B cell (primary cell): ENCODE measurements at regions not wholly inside any gene's neighbourhood (a gene's known extent, or its start where the extent isn't known, plus 50 kb on each side); places are given as distances from the start of the nearest gene placed in this dataset.

Source experiments
- ATAC-seq: fragments of 200-7000 bp; cut with Tn5 transposase; one replicate; pipeline ENCODE4 v1.10.0; 2021; ENCODE audit warnings: low read depth, mild to moderate bottlenecking, moderate number of reproducible peaks, moderate library complexity
- CTCF ChIA-PET: fragments of 350-600 bp; sonication (Branson Sonifier 250); formaldehyde crosslinking; loops from one replicate; lab custom pipeline; 2021; ENCODE audit warnings: antibody characterized with exemption, inconsistent platforms; lab: Charles Lee
- POLR2A ChIA-PET: fragments of 350-600 bp; sonication (Branson Sonifier 250); formaldehyde crosslinking; loops from one replicate; lab custom pipeline; 2021; ENCODE audit warnings: antibody characterized with exemption; lab: Charles Lee
- DNase-seq: peaks from one replicate; pipeline ENCODE4 v3.0.0; 2013
- H2AFZ ChIP-seq: 2 replicates; pipeline ENCODE4 v1.6.1; 2012; ENCODE audit warnings: mild to moderate bottlenecking, low read depth, low read length; ENCODE audit not compliant: insufficient read depth, poor library complexity, severe bottlenecking
- H3K27ac ChIP-seq, 2 donors: 1 replicate in 1 of 2; 2 replicates in 1 of 2; pipeline ENCODE4 v1.5.1; 2012 to 2013; ENCODE audit warnings: low read length in 2 of 2, mild to moderate bottlenecking in 2 of 2, moderate library complexity in 1 of 2
- H3K27me3 ChIP-seq, 4 experiments: fragments of 200-600 bp in 1 of 4; sonication (generic) in 1 of 4; replicated peaks in 1 of 4; 1 replicate in 2 of 4; 2 replicates in 2 of 4; pipeline versions ENCODE4 v1.6.1 to v1.7.0; 2013 to 2016; ENCODE audit warnings: low read length in 3 of 4, mild to moderate bottlenecking in 2 of 4, mixed read lengths in 1 of 4, moderate library complexity in 1 of 4; ENCODE audit not compliant: insufficient read depth in 4 of 4, control insufficient read depth in 3 of 4; ENCODE audit errors: control extremely low read depth in 1 of 4
- H3K36me3 ChIP-seq, 2 experiments: replicated peaks in 1 of 2; 1 replicate in 1 of 2; 2 replicates in 1 of 2; pipeline versions ENCODE4 v1.6.1 to v1.7.1; 2013; ENCODE audit warnings: low read length in 1 of 2; ENCODE audit not compliant: insufficient read depth in 2 of 2, control insufficient read depth in 1 of 2; ENCODE audit errors: control extremely low read depth in 1 of 2, extremely low read depth in 1 of 2
- H3K4me1 ChIP-seq, 2 donors: fragments of 200-600 bp in 1 of 2; sonication (generic) in 1 of 2; 1 replicate in 1 of 2; 2 replicates in 1 of 2; pipeline versions ENCODE4 v1.5.1 to v1.6.1; 2013 to 2017; ENCODE audit warnings: low read length in 2 of 2; ENCODE audit not compliant: control insufficient read depth in 2 of 2, insufficient read depth in 2 of 2
- H3K4me2 ChIP-seq: replicated peaks from 2 replicates; pipeline ENCODE3; 2012; ENCODE audit warnings: mild to moderate bottlenecking, low read depth, low read length; ENCODE audit not compliant: poor library complexity, severe bottlenecking
- H3K4me3 ChIP-seq, 5 experiments: fragments of 200-600 bp in 1 of 5; sonication (generic) in 1 of 5; 1 replicate in 3 of 5; 2 replicates in 2 of 5; pipeline versions ENCODE4 v1.5.1 to v1.7.0; 2011 to 2016; ENCODE audit warnings: low read length in 4 of 5, mild to moderate bottlenecking in 4 of 5, low read depth in 2 of 5, control low read depth in 1 of 5, moderate library complexity in 1 of 5; ENCODE audit not compliant: insufficient read depth in 1 of 5; ENCODE audit errors: control extremely low read depth in 1 of 5, extremely low read depth in 1 of 5
- H3K79me2 ChIP-seq: fragments of 200-600 bp; sonication (generic); one replicate; pipeline ENCODE4 v1.6.0; 2016; ENCODE audit warnings: low read length; ENCODE audit not compliant: control insufficient read depth, insufficient read depth
- H3K9ac ChIP-seq: fragments of 200-600 bp; sonication (generic); 2 replicates; pipeline ENCODE4 v1.6.1; 2017; ENCODE audit warnings: mild to moderate bottlenecking, low read length, moderate library complexity
- H3K9me3 ChIP-seq, 3 donors: one replicate each; pipeline versions ENCODE4 v1.6.1 to v1.7.1; 2013; ENCODE audit warnings: low read length in 2 of 3; ENCODE audit not compliant: control insufficient read depth in 2 of 3, insufficient read depth in 1 of 3; ENCODE audit errors: control extremely low read depth in 1 of 3
- H4K20me1 ChIP-seq: 2 replicates; pipeline ENCODE4 v1.6.0; 2012; ENCODE audit warnings: mild to moderate bottlenecking, low read length; ENCODE audit not compliant: insufficient read depth, control insufficient read depth, poor library complexity, severe bottlenecking
- H3K27ac Mint-ChIP-seq: one replicate; pipeline ENCODE4 v1.8.0; 2021; ENCODE audit warnings: mixed read lengths
- H3K27me3 Mint-ChIP-seq: one replicate; pipeline ENCODE4 v1.8.0; 2021; ENCODE audit warnings: mixed read lengths
- H3K4me1 Mint-ChIP-seq: one replicate; pipeline ENCODE4 v1.8.0; 2021; ENCODE audit warnings: mixed read lengths
- H3K4me3 Mint-ChIP-seq: one replicate; pipeline ENCODE4 v1.8.0; 2021; ENCODE audit warnings: mixed read lengths
- H3K9me3 Mint-ChIP-seq: one replicate; pipeline ENCODE4 v1.8.0; 2022; ENCODE audit warnings: mixed read lengths; ENCODE audit not compliant: insufficient read depth
- EZH2 ChIP-seq: IDR thresholded peaks from 2 replicates; pipeline ENCODE4 v1.6.1; 2012; ENCODE audit warnings: borderline replicate concordance, low read depth, mild to moderate bottlenecking, moderate library complexity, low read length; ENCODE audit not compliant: insufficient read depth, poor library complexity, severe bottlenecking
- WGBS: methylation state at CpG from one replicate; pipeline ENCODE4 v1.1.5; 2013; ENCODE audit warnings: missing lambda C conversion rate; ENCODE audit not compliant: insufficient coverage; 5-methylcytosine and 5-hydroxymethylcytosine counted together
- intact Hi-C: fragments of 100-400 bp; cut with micrococcal nuclease; formaldehyde crosslinking; loops from one replicate; pipeline ENCODE4 v1.10.0; 2022
- TF ChIP-seq, protein P1 (sequence below): fragments of 200-600 bp; IDR thresholded peaks from one replicate; pipeline ENCODE4 v1.8.0; 2022; ENCODE audit warnings: antibody characterized with exemption, mild to moderate bottlenecking

DNA sequence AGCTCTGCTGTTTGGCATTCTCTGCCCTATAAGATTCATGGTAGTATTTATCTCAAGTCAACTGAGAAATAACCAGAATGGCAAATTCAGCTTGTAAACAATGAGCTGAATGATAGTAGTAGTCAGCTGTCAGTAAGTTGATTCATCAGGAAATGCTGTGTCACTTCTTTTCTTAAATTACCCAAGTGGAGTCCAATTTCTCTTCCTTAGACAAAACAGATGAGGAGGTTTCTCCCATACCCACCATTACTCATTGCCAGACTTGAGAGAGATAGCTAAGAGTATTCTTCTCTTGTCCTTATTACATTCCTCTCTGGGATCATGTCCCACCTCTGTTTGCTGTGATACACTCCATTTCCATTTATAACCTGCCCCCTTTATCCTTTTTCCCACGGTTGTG is 159.8 kb upstream of the STEAP1 start:
- no peaks in the 10 kb centered on the region for H3K79me2 ChIP-seq
- ChIA-PET POLR2A (no interaction called here), CTCF (no interaction called here)
- WGBS, result 89% methylated on average over 1 of the region's 1 CpG
- H2AFZ ChIP-seq, result no peak overlapping the region
- H3K27me3 ChIP-seq, result no peaks in the 10 kb centered on the region
- H3K36me3 ChIP-seq, result no peaks in the 10 kb centered on the region
- no peaks in the 10 kb centered on the region for H4K20me1 ChIP-seq
- Mint-ChIP-seq H3K4me3 (no peak overlapping the region), H3K4me1 (no peaks in the 10 kb centered on the region), H3K27ac (no peak overlapping the region), H3K9me3 (peaks cover 4% of the 10 kb centered on the region), H3K27me3 (no peaks in the 10 kb centered on the region)
- DNase-seq (no peak), ATAC-seq (no peak)
- no peak for TF ChIP-seq EZH2
- TF ChIP-seq, protein P1, sequence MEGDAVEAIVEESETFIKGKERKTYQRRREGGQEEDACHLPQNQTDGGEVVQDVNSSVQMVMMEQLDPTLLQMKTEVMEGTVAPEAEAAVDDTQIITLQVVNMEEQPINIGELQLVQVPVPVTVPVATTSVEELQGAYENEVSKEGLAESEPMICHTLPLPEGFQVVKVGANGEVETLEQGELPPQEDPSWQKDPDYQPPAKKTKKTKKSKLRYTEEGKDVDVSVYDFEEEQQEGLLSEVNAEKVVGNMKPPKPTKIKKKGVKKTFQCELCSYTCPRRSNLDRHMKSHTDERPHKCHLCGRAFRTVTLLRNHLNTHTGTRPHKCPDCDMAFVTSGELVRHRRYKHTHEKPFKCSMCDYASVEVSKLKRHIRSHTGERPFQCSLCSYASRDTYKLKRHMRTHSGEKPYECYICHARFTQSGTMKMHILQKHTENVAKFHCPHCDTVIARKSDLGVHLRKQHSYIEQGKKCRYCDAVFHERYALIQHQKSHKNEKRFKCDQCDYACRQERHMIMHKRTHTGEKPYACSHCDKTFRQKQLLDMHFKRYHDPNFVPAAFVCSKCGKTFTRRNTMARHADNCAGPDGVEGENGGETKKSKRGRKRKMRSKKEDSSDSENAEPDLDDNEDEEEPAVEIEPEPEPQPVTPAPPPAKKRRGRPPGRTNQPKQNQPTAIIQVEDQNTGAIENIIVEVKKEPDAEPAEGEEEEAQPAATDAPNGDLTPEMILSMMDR, result no peak
- H3K27ac ChIP-seq, result no peak overlapping the region
- H3K9me3 ChIP-seq, result no peaks in the 10 kb centered on the region
- intact Hi-C loops, result no loop called here
- no peak overlapping the region for H3K4me3 ChIP-seq
- no peak overlapping the region for H3K9ac ChIP-seq
- H3K4me1 ChIP-seq, result no peaks in the 10 kb centered on the region
- H3K4me2 ChIP-seq, result no peak overlapping the region

- H3K27me3 Mint-ChIP-seq, result no peaks in the 10 kb centered on the region
- DNase-seq (no peak), ATAC-seq (no peak)
- no peak overlapping the region for H3K4me3 Mint-ChIP-seq
- H3K9me3 Mint-ChIP-seq, result peaks cover 4% of the 10 kb centered on the region
- no peak for TF ChIP-seq EZH2
- TF ChIP-seq, protein P1, result no peak
- no CpG with 5 or more reads among the region's 2 CpGs for WGBS
- Histone ChIP-seq H4K20me1 (no peaks in the 10 kb centered on the region), H3K79me2 (no peaks in the 10 kb centered on the region), H3K9ac (no peak overlapping the region), H3K27me3 (no peaks in the 10 kb centered on the region), H3K4me3 (no peak overlapping the region), H2AFZ (no peak overlapping the region), H3K36me3 (no peaks in the 10 kb centered on the region), H3K27ac (no peak overlapping the region), H3K9me3 (no peaks in the 10 kb centered on the region), H3K4me1 (no peaks in the 10 kb centered on the region), H3K4me2 (no peak overlapping the region)
- intact Hi-C loops, result no loop called here
- H3K4me1 Mint-ChIP-seq, result no peaks in the 10 kb centered on the region
- ChIA-PET CTCF (no interaction called here), POLR2A (no interaction called here)
- no peak overlapping the region for H3K27ac Mint-ChIP-seq
These were observed 155.7 kb upstream of the STEAP1 start for GRCh38 chr7:89998554-89998953.
